KMS-11 (cell line): ENCODE measurements at regions not wholly inside any gene's neighbourhood (a gene's known extent, or its start where the extent isn't known, plus 50 kb on each side); places are given as distances from the start of the nearest gene placed in this dataset.

Experiments
- H2AFZ ChIP-seq: fragments of 200-600 bp; sonication (generic); 2 replicates; pipeline ENCODE4 v1.6.1; 2016; ENCODE audit warnings: antibody characterized with exemption, mixed run types, low read depth
- H3K27ac ChIP-seq: fragments of 200-600 bp; sonication (generic); 2 replicates; pipeline ENCODE4 v1.6.1; 2016; ENCODE audit warnings: mild to moderate bottlenecking, mixed run types
- H3K27me3 ChIP-seq: fragments of 200-600 bp; sonication (generic); 2 replicates; pipeline ENCODE4 v1.6.1; 2017; ENCODE audit warnings: mild to moderate bottlenecking, low read depth, mixed run types, moderate library complexity; ENCODE audit not compliant: insufficient read depth
- H3K36me3 ChIP-seq: fragments of 200-600 bp; sonication (generic); 2 replicates; pipeline ENCODE4 v1.6.1; 2017; ENCODE audit warnings: mild to moderate bottlenecking, mixed run types; ENCODE audit not compliant: insufficient read depth
- H3K4me1 ChIP-seq: fragments of 200-600 bp; sonication (generic); 2 replicates; pipeline ENCODE4 v1.6.1; 2016; ENCODE audit warnings: mild to moderate bottlenecking, low read depth, mixed run types; ENCODE audit not compliant: poor library complexity, severe bottlenecking
- H3K4me2 ChIP-seq: fragments of 200-600 bp; sonication (generic); 2 replicates; pipeline ENCODE4 v1.7.0; 2016; ENCODE audit warnings: mild to moderate bottlenecking, mixed run types
- H3K4me3 ChIP-seq: fragments of 200-600 bp; sonication (generic); IDR thresholded peaks from 2 replicates; pipeline ENCODE4 v1.6.1; 2017; ENCODE audit warnings: low read depth, low read length, mixed read lengths; ENCODE audit not compliant: insufficient read depth
- H3K79me2 ChIP-seq: fragments of 200-600 bp; sonication (generic); 2 replicates; pipeline ENCODE4 v1.6.1; 2016; ENCODE audit warnings: low read depth, mixed run types; ENCODE audit not compliant: insufficient read depth
- H3K9ac ChIP-seq: fragments of 200-600 bp; sonication (generic); 2 replicates; pipeline ENCODE4 v1.6.1; 2016; ENCODE audit warnings: mild to moderate bottlenecking, mixed run types
- H4K20me1 ChIP-seq: fragments of 200-600 bp; sonication (generic); 2 replicates; pipeline ENCODE4 v1.6.1; 2016; ENCODE audit warnings: mild to moderate bottlenecking, mixed run types; ENCODE audit not compliant: insufficient read depth
- TF ChIP-seq, protein P1 (sequence below): fragments of 200-600 bp; sonication (generic); conservative IDR thresholded peaks from 2 replicates; pipeline ENCODE4 v1.6.1; 2017; ENCODE audit warnings: low read depth, mild to moderate bottlenecking, antibody characterized with exemption, low read length, moderate library complexity, mixed read lengths

DNA sequence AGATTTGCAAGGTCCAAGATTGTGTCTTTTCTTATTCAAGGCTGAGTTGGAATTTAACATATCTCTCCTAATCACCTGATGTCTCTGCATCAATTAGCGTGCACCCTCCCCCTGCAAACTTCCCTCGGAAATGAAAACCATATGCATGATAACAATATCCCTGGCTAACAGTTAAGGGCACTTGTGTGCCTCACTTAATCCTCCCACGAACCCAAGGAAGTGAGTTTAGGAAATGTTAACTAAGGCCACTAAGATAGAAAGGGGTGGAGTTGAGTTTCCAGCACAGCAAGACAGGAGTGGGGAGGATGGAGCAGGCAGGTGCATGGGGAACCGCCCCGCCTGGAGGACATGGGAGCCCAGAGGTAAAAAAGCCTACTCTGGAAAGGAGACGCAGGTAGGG lies 52.4 kb upstream of the PTMA start:
- Histone ChIP-seq H3K4me3 (no peak overlapping the region), H4K20me1 (no peaks in the 10 kb centered on the region), H3K4me1 (no peaks in the 10 kb centered on the region), H3K79me2 (no peaks in the 10 kb centered on the region), H3K27me3 (no peaks in the 10 kb centered on the region), H3K9ac (no peak overlapping the region), H2AFZ (no peak overlapping the region), H3K4me2 (no peak overlapping the region), H3K27ac (no peak overlapping the region), H3K36me3 (no peaks in the 10 kb centered on the region)
- TF ChIP-seq, protein P1, sequence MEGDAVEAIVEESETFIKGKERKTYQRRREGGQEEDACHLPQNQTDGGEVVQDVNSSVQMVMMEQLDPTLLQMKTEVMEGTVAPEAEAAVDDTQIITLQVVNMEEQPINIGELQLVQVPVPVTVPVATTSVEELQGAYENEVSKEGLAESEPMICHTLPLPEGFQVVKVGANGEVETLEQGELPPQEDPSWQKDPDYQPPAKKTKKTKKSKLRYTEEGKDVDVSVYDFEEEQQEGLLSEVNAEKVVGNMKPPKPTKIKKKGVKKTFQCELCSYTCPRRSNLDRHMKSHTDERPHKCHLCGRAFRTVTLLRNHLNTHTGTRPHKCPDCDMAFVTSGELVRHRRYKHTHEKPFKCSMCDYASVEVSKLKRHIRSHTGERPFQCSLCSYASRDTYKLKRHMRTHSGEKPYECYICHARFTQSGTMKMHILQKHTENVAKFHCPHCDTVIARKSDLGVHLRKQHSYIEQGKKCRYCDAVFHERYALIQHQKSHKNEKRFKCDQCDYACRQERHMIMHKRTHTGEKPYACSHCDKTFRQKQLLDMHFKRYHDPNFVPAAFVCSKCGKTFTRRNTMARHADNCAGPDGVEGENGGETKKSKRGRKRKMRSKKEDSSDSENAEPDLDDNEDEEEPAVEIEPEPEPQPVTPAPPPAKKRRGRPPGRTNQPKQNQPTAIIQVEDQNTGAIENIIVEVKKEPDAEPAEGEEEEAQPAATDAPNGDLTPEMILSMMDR: no peak
